ENCODE measurements at regions not wholly inside any gene's neighbourhood (a gene's known extent, or its start where the extent isn't known, plus 50 kb on each side); places are given as distances from the start of the nearest gene placed in this dataset.

DNA sequence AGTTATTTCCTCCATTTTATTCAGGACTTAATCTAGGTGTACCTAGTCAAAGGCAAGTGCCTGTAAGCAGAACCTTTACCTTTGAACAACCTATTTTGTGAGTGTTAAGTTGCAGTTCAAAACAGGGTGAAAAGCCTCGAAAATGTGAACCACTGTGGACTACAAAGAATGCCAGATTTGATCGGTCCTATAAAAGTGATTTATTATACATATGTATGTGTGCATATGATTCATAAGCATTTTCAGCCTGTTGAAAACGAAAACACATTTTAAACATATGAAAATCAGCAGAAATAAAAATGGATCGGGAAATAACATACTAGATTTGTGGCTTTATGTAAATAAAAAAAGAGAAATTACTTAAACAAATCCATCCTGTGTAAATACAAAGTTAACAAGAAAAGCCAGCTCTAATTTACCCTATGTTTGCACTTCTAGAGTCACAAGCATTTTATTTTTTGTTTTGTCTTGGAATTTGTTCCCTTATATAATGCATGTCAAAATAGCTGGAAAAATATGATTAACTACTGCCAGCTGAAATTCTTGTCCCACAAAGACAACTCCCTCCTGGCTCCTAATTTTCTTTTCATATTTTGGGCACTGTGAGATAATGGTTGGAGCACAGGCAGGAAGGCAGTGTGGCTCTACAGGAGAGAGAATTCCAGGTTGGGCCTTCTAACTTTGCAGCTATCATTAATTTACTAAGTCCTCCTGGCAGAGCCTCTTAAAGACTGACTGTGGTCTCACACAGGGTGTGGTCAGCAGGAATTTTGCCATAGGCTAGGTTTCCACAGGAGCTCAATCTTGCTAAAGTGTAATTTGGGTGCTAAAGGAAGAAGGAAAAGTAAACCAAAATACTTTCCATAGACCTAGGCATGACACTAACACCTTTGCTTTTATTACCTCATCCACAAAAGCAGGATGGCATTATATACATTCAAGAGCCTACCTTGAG, 70.2 kb upstream of the CDC42BPA start:
- TF ChIP-seq, protein P1, sequence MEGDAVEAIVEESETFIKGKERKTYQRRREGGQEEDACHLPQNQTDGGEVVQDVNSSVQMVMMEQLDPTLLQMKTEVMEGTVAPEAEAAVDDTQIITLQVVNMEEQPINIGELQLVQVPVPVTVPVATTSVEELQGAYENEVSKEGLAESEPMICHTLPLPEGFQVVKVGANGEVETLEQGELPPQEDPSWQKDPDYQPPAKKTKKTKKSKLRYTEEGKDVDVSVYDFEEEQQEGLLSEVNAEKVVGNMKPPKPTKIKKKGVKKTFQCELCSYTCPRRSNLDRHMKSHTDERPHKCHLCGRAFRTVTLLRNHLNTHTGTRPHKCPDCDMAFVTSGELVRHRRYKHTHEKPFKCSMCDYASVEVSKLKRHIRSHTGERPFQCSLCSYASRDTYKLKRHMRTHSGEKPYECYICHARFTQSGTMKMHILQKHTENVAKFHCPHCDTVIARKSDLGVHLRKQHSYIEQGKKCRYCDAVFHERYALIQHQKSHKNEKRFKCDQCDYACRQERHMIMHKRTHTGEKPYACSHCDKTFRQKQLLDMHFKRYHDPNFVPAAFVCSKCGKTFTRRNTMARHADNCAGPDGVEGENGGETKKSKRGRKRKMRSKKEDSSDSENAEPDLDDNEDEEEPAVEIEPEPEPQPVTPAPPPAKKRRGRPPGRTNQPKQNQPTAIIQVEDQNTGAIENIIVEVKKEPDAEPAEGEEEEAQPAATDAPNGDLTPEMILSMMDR (conservative IDR thresholded peaks at IDR 0.05), result no peak
- Histone ChIP-seq H2AFZ (ENCODE audit: low read length) (no peak overlapping the region), H3K9ac (ENCODE audit: extremely low read depth, insufficient read length, low read length) (no peak overlapping the region), H3T11ph (ENCODE audit: low read length) (no peak overlapping the region), H3K14ac (ENCODE audit: insufficient read depth, low read length) (no peak overlapping the region), H3K4me1 (ENCODE audit: insufficient read depth, low read length) (no peaks in the 10 kb centered on the region), H4K8ac (replicated peaks; ENCODE audit: insufficient read length, low read depth, low read length) (no peak overlapping the region), H2BK120ac (ENCODE audit: low read depth, low read length, poor library complexity, severe bottlenecking) (no peak overlapping the region), H3K23ac (ENCODE audit: insufficient read length, low read depth, low read length) (no peak overlapping the region), H4K91ac (ENCODE audit: insufficient read length, low read depth, low read length) (no peak overlapping the region), H3K56ac (ENCODE audit: insufficient read length, low read depth, low read length) (no peak overlapping the region), H3K18ac (ENCODE audit: insufficient read length, low read depth, low read length) (no peak overlapping the region), H2BK15ac (ENCODE audit: low read depth, low read length) (no peak overlapping the region), H2AK5ac (ENCODE audit: insufficient read length, low read length) (no peak overlapping the region), H3K27me3 (ENCODE audit: insufficient read depth, low read length) (no peaks in the 10 kb centered on the region), H3K79me1 (ENCODE audit: insufficient read depth, low read depth, low read length, poor library complexity, severe bottlenecking) (no peaks in the 10 kb centered on the region), H2BK12ac (ENCODE audit: insufficient read length, low read depth, low read length) (no peak overlapping the region), H3K27ac (ENCODE audit: insufficient read length, low read depth, low read length) (no peak overlapping the region), H2BK5ac (ENCODE audit: insufficient read length, low read length) (no peak overlapping the region), H3K9me3 (ENCODE audit: control insufficient read depth, low read depth, low read length) (no peaks in the 10 kb centered on the region), H3K79me2 (ENCODE audit: insufficient read depth, low read length) (no peaks in the 10 kb centered on the region), H3K4ac (ENCODE audit: low read depth, low read length) (no peak overlapping the region), H3K4me2 (ENCODE audit: insufficient read depth, insufficient read length, low read length) (no peak overlapping the region), H2BK20ac (ENCODE audit: low read depth, low read length, poor library complexity, severe bottlenecking) (no peak overlapping the region), H4K20me1 (ENCODE audit: control insufficient read depth, insufficient read depth, insufficient read length) (no peaks in the 10 kb centered on the region), H3K23me2 (ENCODE audit: insufficient read length, low read depth, low read length, poor library complexity, severe bottlenecking) (no peaks in the 10 kb centered on the region), H4K5ac (ENCODE audit: insufficient read length, low read depth, low read length) (no peak overlapping the region)
- no CpG with 5 or more reads among the region's 4 CpGs for WGBS (ENCODE audit: extremely low coverage, insufficient read length, low lambda C conversion rate)
- Mint-ChIP-seq H3K36me3 (ENCODE audit: insufficient read depth in 1 of 3, low read depth in 3 of 3) (peaks cover 0 to 11% (median 4%) of the 10 kb centered on the region in 3 experiments; a peak in 5 of 7 replicates), H3K4me1 (no peaks in the 10 kb centered on the region), H3K27ac (no peak overlapping the region), H3K27me3 (ENCODE audit: low read depth) (no peaks in the 10 kb centered on the region; the same call in 1 of the 2 replicates), H3K4me3 (no peak overlapping the region), H3K9me3 (peaks cover 7 to 10% of the 10 kb centered on the region in 2 experiments)
- no peak for DNase-seq
